ENCODE measurements at regions not wholly inside any gene's neighbourhood (a gene's known extent, or its start where the extent isn't known, plus 50 kb on each side); places are given as distances from the start of the nearest gene placed in this dataset.

GRCh38 chr20:6888736-6889395 is 121.4 kb downstream of the BMP2 start:
- TF ChIP-seq CTCF (IDR thresholded peaks at IDR 0.05), result no peak
- no peak for TF ChIP-seq POLR2A (IDR thresholded peaks at IDR 0.05)
- TF ChIP-seq POLR2AphosphoS5 (IDR thresholded peaks at IDR 0.05), result no peak
- no peak for TF ChIP-seq EP300 (IDR thresholded peaks at IDR 0.05)

Data from sigmoid colon (tissue), 4 donors.